A673 (cell line): ENCODE measurements at regions not wholly inside any gene's neighbourhood (a gene's known extent, or its start where the extent isn't known, plus 50 kb on each side); places are given as distances from the start of the nearest gene placed in this dataset.

Experiments used
- BruUV-seq: library from RNA; stranded (reverse); fragments of 400-500 nt; replicated peaks from 2 replicates; lab custom pipeline; 2021; lab: Mats Ljungman, UMichigan
- CTCF ChIA-PET: fragments of 300-600 bp; sonication (Branson Sonifier 250); formaldehyde crosslinking; loops from one replicate; lab custom pipeline; 2022; ENCODE audit warnings: antibody characterized with exemption; lab: Charles Lee
- POLR2A ChIA-PET: fragments of 300-600 bp; sonication (Branson Sonifier 250); formaldehyde crosslinking; loops from one replicate; lab custom pipeline; 2022; ENCODE audit warnings: antibody characterized with exemption; ENCODE audit not compliant: low non-redundant PET; lab: Charles Lee
- DNase-seq: peaks from one replicate; pipeline ENCODE4 v3.0.0-alpha.2; 2015; ENCODE audit warnings: low spot score
- H3K27ac ChIP-seq: fragments of 200-600 bp; sonication (generic); 2 replicates; pipeline ENCODE4 v1.5.1; 2016; ENCODE audit warnings: mixed run types, low read depth, mild to moderate bottlenecking, mixed read lengths, antibody characterized with exemption, low read length; ENCODE audit not compliant: poor library complexity, severe bottlenecking
- H3K27me3 ChIP-seq: fragments of 200-600 bp; sonication (generic); replicated peaks from 2 replicates; pipeline ENCODE4 v1.6.1; 2017; ENCODE audit warnings: mixed run types, low read depth, mild to moderate bottlenecking, mixed read lengths, antibody characterized with exemption, low read length; ENCODE audit not compliant: insufficient read depth, poor library complexity
- H3K36me3 ChIP-seq: fragments of 200-600 bp; sonication (generic); 2 replicates; pipeline ENCODE4 v1.6.1; 2016; ENCODE audit warnings: mixed run types, mild to moderate bottlenecking, mixed read lengths, antibody characterized with exemption, low read length; ENCODE audit not compliant: insufficient read depth, poor library complexity, severe bottlenecking
- H3K4me1 ChIP-seq: fragments of 200-600 bp; sonication (generic); 2 replicates; pipeline ENCODE4 v1.6.1; 2017; ENCODE audit warnings: mixed run types, mild to moderate bottlenecking, mixed read lengths, antibody characterized with exemption, low read length; ENCODE audit not compliant: insufficient read depth, poor library complexity, severe bottlenecking
- H3K4me3 ChIP-seq: fragments of 200-600 bp; sonication (generic); 2 replicates; pipeline ENCODE4 v1.5.1; 2016; ENCODE audit warnings: low read depth, mixed run types, mild to moderate bottlenecking, mixed read lengths, low read length; ENCODE audit not compliant: poor library complexity, severe bottlenecking
- H3K9me3 ChIP-seq: fragments of 200-600 bp; sonication (generic); 2 replicates; pipeline ENCODE4 v1.6.1; 2016; ENCODE audit warnings: mixed run types, low read depth, mild to moderate bottlenecking, mixed read lengths, antibody characterized with exemption, low read length; ENCODE audit not compliant: poor library complexity, severe bottlenecking
- CTCF ChIP-seq: fragments of 300-800, 200-600 bp; sonication (generic); conservative IDR thresholded peaks from 2 replicates; pipeline ENCODE4 v1.5.1; 2017; ENCODE audit warnings: low read depth, mild to moderate bottlenecking, antibody characterized with exemption, low read length, moderate library complexity, mixed read lengths
- EZH2 ChIP-seq: fragments of 200-600 bp; sonication (generic); IDR thresholded peaks from 2 replicates; pipeline ENCODE4 v1.6.1; 2017; ENCODE audit warnings: borderline replicate concordance, low read depth, mild to moderate bottlenecking, mixed read lengths, antibody characterized with exemption, low read length; ENCODE audit not compliant: poor library complexity, severe bottlenecking
- intact Hi-C: fragments of 100-400 bp; cut with micrococcal nuclease; formaldehyde crosslinking; loops from one replicate; pipeline ENCODE4 v1.10.0; 2022; ENCODE audit not compliant: unreplicated experiment

DNA sequence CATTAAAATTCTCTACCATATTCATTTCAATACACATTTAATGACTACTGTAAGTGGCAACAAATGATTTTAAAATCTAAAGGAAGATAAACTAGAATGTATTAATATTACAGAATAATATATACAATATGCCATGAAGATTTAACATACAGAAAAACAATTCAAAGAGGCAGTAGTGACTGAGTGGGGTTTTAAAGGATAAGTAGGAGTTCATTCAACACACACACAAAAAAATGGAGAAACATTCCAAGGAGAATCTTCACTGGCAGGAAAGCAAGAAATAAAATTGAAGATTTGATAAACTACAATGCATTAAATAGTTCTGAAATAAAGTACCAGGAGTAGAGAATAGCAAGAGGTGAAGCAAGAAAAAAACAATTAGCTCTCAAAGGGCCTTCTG lies 215.1 kb downstream of the IBTK start:
- BruUV-seq: no TSS peak
- no peak for DNase-seq
- Histone ChIP-seq H3K4me3 (no peak overlapping the region), H3K36me3 (no peaks in the 10 kb centered on the region), H3K4me1 (no peaks in the 10 kb centered on the region), H3K27me3 (no peaks in the 10 kb centered on the region), H3K9me3 (no peaks in the 10 kb centered on the region), H3K27ac (no peak overlapping the region)
- ChIA-PET CTCF (no interaction called here), POLR2A (no interaction called here)
- TF ChIP-seq EZH2: no peak
- TF ChIP-seq CTCF: no peak
- intact Hi-C loops: no loop called here

DNA sequence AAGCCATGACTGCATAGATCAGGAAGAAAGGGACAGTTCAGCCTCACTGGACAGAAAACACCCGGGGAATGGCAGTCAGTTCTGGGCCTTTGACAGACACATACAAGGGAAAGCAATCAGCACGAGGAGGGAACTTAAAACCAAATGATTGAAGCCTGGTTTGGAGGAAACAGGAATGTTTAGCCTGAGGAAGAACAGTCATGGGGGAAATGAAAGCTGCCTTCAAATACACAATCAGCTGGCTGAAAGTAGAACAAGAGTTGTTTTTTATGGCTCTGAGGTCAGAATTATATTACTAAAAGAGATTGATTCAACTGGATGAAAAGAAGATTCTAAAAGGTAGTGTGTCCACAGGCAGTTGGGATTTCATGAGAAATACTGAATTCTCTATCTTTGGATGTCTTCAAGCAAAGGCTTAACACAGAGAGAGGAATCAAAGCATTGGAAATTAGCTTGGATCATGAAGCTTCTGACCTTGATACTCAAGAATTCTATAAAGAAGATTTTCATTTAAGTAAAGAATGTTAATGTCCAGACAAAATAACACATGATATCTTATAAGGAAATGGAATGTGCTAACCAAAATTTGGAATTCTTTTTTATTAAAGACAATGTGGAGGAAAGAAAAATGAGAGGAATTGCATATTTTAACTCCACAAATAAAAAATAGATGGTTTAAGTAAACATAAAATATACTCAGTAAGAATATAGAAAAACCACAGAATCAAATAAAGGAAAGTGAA lies 216.6 kb downstream of the IBTK start:
- intact Hi-C loops: no loop called here
- Histone ChIP-seq H3K36me3 (no peaks in the 10 kb centered on the region), H3K4me3 (no peak overlapping the region), H3K9me3 (no peaks in the 10 kb centered on the region), H3K27ac (no peak overlapping the region), H3K4me1 (peaks cover 3% of the 10 kb centered on the region), H3K27me3 (no peaks in the 10 kb centered on the region)
- TF ChIP-seq CTCF: no peak
- no peak for TF ChIP-seq EZH2
- ChIA-PET CTCF (no interaction called here), POLR2A (no interaction called here)
- no TSS peak for BruUV-seq
- no peak for DNase-seq

- no peak overlapping the region for H3K4me3 ChIP-seq
- ChIA-PET CTCF (interaction anchor here (0.6 kb wide), 1 partner anchor 104 kb away, joined by 3 read pairs; no protein-coding TSS in a partner anchor), POLR2A (no interaction called here)
- no peak overlapping the region for H3K27ac ChIP-seq
- no peaks in the 10 kb centered on the region for H3K27me3 ChIP-seq
- no peak for DNase-seq
- intact Hi-C loops: no loop called here
- no peaks in the 10 kb centered on the region for H3K36me3 ChIP-seq
- peaks cover 10% of the 10 kb centered on the region for H3K4me1 ChIP-seq
- BruUV-seq: no TSS peak
- TF ChIP-seq EZH2 (no peak), CTCF (no peak)
- H3K9me3 ChIP-seq: no peaks in the 10 kb centered on the region
These were observed 217.2 kb downstream of the IBTK start for GRCh38 chr6:82030301-82030700.
